Stimulated activated naive CD8-positive, alpha-beta T cell treated with anti-CD3 and anti-CD28 coated beads, Interleukin-15, amount 100 ng/mL, for 72 hours (primary cell): ENCODE measurements at regions not wholly inside any gene's neighbourhood (a gene's known extent, or its start where the extent isn't known, plus 50 kb on each side); places are given as distances from the start of the nearest gene placed in this dataset.
A peak's percentile ranks its signal among the peaks of the same experiment; 100 is the strongest.

Experiments used
- ATAC-seq: fragments of 150-1000 bp; cut with Tn5 transposase; 2 replicates; pipeline ENCODE4 v1.10.0; 2021; ENCODE audit warnings: mild to moderate bottlenecking, moderate library complexity
- DNase-seq, 2 donors: peaks; one replicate each; pipeline ENCODE4 v3.0.0; 2021 to 2022
- H3K27ac Mint-ChIP-seq, 2 donors: one replicate each; pipeline ENCODE4 v1.8.0; 2022; ENCODE audit warnings: mild to moderate bottlenecking in 2 of 2, mixed read lengths in 2 of 2, moderate library complexity in 2 of 2
- H3K27me3 Mint-ChIP-seq: one replicate; pipeline ENCODE4 v1.8.0; 2022; ENCODE audit warnings: mixed read lengths
- H3K4me1 Mint-ChIP-seq: one replicate; pipeline ENCODE4 v1.8.0; 2022; ENCODE audit warnings: mild to moderate bottlenecking, mixed read lengths
- H3K4me3 Mint-ChIP-seq, 2 donors: one replicate each; pipeline ENCODE4 v1.8.0; 2022; ENCODE audit warnings: mild to moderate bottlenecking in 2 of 2, mixed read lengths in 2 of 2, moderate library complexity in 1 of 2
- H3K9me3 Mint-ChIP-seq, 2 donors: one replicate each; pipeline ENCODE4 v1.8.0; 2022; ENCODE audit warnings: mixed read lengths in 2 of 2

DNA sequence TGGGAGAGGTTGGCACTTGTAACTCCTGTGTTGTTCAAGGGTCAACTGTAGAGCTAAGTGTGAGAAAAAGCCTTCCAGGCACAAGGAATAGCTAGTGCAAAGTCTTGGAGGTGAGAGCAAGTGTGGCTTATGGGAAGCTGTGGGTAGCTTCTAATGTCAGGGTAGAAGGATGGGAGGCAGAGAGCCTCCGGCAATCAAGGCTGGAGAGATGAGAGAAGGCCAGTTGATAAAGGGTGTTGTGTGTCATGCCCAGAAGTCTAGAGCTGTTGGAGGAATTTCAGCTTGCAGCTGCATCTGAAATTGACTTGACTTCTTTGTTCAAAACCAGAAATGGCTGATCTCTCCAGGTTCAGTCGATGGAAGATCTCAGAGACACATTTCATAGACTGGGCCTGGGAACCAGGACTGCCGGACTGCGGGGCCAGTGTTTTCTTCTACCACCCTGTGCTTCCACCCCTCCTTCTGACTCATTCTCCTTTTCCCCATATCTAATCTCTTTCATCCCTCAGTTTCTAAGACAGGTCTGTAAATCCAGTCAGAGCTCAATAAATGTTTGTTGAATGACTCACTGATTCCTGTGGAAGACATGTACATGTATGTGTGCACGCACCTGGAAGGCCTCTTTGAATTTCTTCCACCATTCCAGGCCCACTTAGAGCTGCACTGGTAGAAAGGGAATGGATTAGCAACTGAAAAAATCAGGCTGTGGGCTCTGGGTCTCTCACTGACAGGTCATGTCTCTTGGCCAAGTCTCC, 67.8 kb upstream of the KLF4 start:
- no peaks in the 10 kb centered on the region for H3K4me1 Mint-ChIP-seq
- ATAC-seq (peak; percentile 15), DNase-seq (no peak)
- no peak overlapping the region for H3K27ac Mint-ChIP-seq
- H3K4me3 Mint-ChIP-seq = no peak overlapping the region
- peaks cover 7% of the 10 kb centered on the region for H3K27me3 Mint-ChIP-seq
- no peaks in the 10 kb centered on the region for H3K9me3 Mint-ChIP-seq

- Mint-ChIP-seq H3K4me1 (no peaks in the 10 kb centered on the region), H3K27me3 (peaks cover 4% of the 10 kb centered on the region), H3K9me3 (no peaks in the 10 kb centered on the region), H3K4me3 (no peak overlapping the region), H3K27ac (no peak overlapping the region)
- ATAC-seq = no peak
- DNase-seq = no peak
Measured at GRCh38 chr9:107554636-107555035, 65.1 kb upstream of the KLF4 start.

DNA sequence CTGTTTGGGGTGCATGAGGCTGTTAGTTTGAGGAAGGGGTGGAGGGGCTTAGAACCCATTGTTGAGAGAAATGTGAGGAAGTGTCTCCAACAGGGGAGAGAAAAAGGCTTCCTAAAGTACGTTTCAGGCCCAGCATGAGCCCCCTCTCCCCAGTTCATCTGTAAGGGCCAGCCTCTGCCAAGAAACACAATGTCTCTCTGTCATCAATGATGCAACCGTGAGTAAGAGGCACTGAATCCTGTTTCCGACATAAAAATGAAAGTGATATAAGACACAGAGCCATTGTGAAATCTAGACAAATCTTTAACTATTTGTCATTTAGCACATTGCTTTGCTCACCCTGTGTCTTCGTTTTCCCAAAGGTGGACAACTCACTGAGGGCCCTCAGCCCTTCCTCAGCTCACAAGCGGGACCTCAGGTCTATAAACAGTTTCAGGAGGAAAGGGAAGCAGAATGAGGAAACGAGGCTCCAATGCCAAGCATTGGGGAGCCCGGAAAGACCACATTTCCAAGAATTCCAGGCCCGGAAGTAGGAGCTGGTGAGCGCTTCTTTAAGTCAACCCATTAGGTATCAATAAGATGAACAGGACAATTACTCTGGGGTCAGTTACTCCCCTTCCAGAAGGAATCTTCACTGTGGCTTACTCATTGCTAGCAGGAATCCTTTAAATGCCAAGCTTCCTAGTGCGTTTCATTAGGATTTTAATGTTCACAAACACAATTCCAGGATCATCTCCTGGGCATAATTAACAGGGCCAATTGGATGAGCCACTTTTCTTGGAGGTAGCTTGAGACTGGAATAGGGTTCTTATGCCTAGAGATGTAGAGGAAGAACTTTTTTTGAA, 59.0 kb upstream of the KLF4 start:
- H3K4me1 Mint-ChIP-seq = peaks cover 9% of the 10 kb centered on the region
- H3K4me3 Mint-ChIP-seq = no peak overlapping the region
- DNase-seq (peak in 1 of 2 donors; percentile 14), ATAC-seq (peak; percentile 63)
- H3K27ac Mint-ChIP-seq = peak overlapping the region; percentile 74 to 93
- peaks cover 12% of the 10 kb centered on the region for H3K27me3 Mint-ChIP-seq
- H3K9me3 Mint-ChIP-seq = no peaks in the 10 kb centered on the region

GRCh38 chr9:107547772-107548297, 58.3 kb upstream of the KLF4 start:
- H3K4me3 Mint-ChIP-seq = no peak overlapping the region
- peaks cover 12% of the 10 kb centered on the region for H3K27me3 Mint-ChIP-seq
- H3K27ac Mint-ChIP-seq = peak overlapping the region; percentile 74 to 93
- peaks cover 9% of the 10 kb centered on the region for H3K4me1 Mint-ChIP-seq
- H3K9me3 Mint-ChIP-seq = no peaks in the 10 kb centered on the region
- DNase-seq = no peak
- ATAC-seq = peak; percentile 9

- Mint-ChIP-seq H3K4me1 (peaks cover 9% of the 10 kb centered on the region), H3K27me3 (peaks cover 12% of the 10 kb centered on the region), H3K27ac (peak overlapping the region; percentile 35 to 93), H3K9me3 (no peaks in the 10 kb centered on the region), H3K4me3 (no peak overlapping the region)
- ATAC-seq (no peak), DNase-seq (no peak)
Measured at GRCh38 chr9:107547303-107547702, 57.7 kb upstream of the KLF4 start.

GRCh38 chr9:107546859-107547258, 57.3 kb upstream of the KLF4 start:
- DNase-seq (no peak), ATAC-seq (no peak)
- Mint-ChIP-seq H3K9me3 (no peaks in the 10 kb centered on the region), H3K27ac (peak overlapping the region in 1 of 2 donors; percentile 78), H3K27me3 (peaks cover 12% of the 10 kb centered on the region), H3K4me3 (no peak overlapping the region), H3K4me1 (peaks cover 9% of the 10 kb centered on the region)

DNA sequence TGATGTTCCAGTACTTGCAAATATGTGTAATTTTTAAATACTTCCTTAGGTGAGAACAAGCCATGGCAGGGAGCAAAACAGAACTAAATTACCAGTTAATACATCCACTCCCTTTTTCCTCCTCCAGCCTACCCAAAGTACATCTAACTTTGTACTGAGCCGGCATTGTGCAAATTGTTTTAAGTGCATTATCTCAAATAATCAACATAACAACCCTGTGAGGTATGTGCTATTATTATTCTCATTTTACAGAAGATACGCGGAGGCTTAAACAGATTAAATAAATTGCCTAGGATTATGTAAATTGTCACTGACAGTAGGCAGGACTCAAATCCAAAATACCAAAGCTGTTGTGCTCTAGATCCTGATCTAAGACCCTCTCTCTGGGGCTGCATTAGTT, 55.5 kb upstream of the KLF4 start:
- Mint-ChIP-seq H3K4me1 (peaks cover 9% of the 10 kb centered on the region), H3K27ac (no peak overlapping the region), H3K27me3 (peaks cover 12% of the 10 kb centered on the region), H3K4me3 (no peak overlapping the region), H3K9me3 (no peaks in the 10 kb centered on the region)
- ATAC-seq (no peak), DNase-seq (no peak)

- Mint-ChIP-seq H3K27me3 (no peaks in the 10 kb centered on the region), H3K27ac (peak overlapping the region in 1 of 2 donors; percentile 72), H3K4me3 (no peak overlapping the region), H3K4me1 (peaks cover 1% of the 10 kb centered on the region), H3K9me3 (no peaks in the 10 kb centered on the region)
- DNase-seq = no peak
- no peak for ATAC-seq
Measured at GRCh38 chr9:107542411-107543157, 53.0 kb upstream of the KLF4 start.

- ATAC-seq = no peak
- no peaks in the 10 kb centered on the region for H3K4me1 Mint-ChIP-seq
- no peak for DNase-seq
- H3K9me3 Mint-ChIP-seq = no peaks in the 10 kb centered on the region
- no peak overlapping the region for H3K4me3 Mint-ChIP-seq
- no peaks in the 10 kb centered on the region for H3K27me3 Mint-ChIP-seq
- peak overlapping the region in 1 of 2 donors; percentile 13 for H3K27ac Mint-ChIP-seq
Measured at GRCh38 chr9:107541523-107541922, 52.0 kb upstream of the KLF4 start.

GRCh38 chr9:107540164-107540561, 50.6 kb upstream of the KLF4 start:
- DNase-seq (no peak), ATAC-seq (no peak)
- Mint-ChIP-seq H3K4me1 (no peaks in the 10 kb centered on the region), H3K9me3 (no peaks in the 10 kb centered on the region), H3K4me3 (no peak overlapping the region), H3K27ac (no peak overlapping the region), H3K27me3 (no peaks in the 10 kb centered on the region)

- ATAC-seq = no peak
- H3K9me3 Mint-ChIP-seq = no peaks in the 10 kb centered on the region
- no peak overlapping the region for H3K27ac Mint-ChIP-seq
- H3K4me1 Mint-ChIP-seq = no peaks in the 10 kb centered on the region
- no peak for DNase-seq
- no peak overlapping the region for H3K4me3 Mint-ChIP-seq
- H3K27me3 Mint-ChIP-seq = no peaks in the 10 kb centered on the region
Measured at GRCh38 chr9:107539427-107540163, 50.0 kb upstream of the KLF4 start.
